ENCODE measurements at regions not wholly inside any gene's neighbourhood (a gene's known extent, or its start where the extent isn't known, plus 50 kb on each side); places are given as distances from the start of the nearest gene placed in this dataset.

- TF ChIP-seq CTCF (conservative IDR thresholded peaks at IDR 0.05 in 1 of 2, IDR thresholded peaks at IDR 0.05 in 1 of 2; ENCODE audit: extremely low read depth in 1 of 2, insufficient read depth in 1 of 2, low read depth in 1 of 2, low read length in 2 of 2): no peak
- TF ChIP-seq EZH2 (IDR thresholded peaks at IDR 0.05; ENCODE audit: borderline replicate concordance, low read length): no peak
Observed at GRCh38 chr20:39668038-39668437, 705.9 kb downstream of the DHX35 start.
